ENCODE measurements at regions not wholly inside any gene's neighbourhood (a gene's known extent, or its start where the extent isn't known, plus 50 kb on each side); places are given as distances from the start of the nearest gene placed in this dataset.
"Not testable (repeated sequence)": the region's sequence is repeated elsewhere in the genome, so short reads cannot be mapped to it uniquely, and the experiment has no call there.

DNA sequence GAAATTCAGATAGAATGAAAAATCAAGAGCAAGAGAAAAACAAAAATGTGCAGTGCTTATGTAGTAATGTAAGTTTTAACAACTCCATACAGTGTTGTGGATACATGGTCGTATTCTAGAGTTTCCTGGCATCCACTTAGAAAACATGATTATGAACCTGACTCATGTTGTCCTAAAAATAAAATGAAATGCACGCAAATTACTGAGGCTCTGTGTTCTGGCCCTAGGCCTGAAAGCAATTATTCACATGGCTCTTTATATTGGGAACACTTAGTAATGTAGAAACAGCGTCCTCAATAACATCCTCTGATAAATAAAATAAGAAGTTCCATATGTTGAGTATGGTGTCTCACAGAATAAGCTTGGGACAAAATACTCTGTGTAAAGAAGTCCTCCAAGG, 200.2 kb upstream of the SEMA3E start:
- H3K36me3 ChIP-seq: no peaks in the 10 kb centered on the region
- no peaks in the 10 kb centered on the region for H3K9me3 ChIP-seq
- H3K27me3 ChIP-seq: no peaks in the 10 kb centered on the region
- H3K9ac ChIP-seq (ENCODE audit: low read depth in 2 of 2, low read length in 2 of 2): no peak overlapping the region
- no peak overlapping the region for H3K4me3 ChIP-seq
- intact Hi-C loops (cut with DNase I): no loop called here
- no peak overlapping the region for H3K27ac ChIP-seq
- no peak for DNase-seq
- TF ChIP-seq, protein P1, sequence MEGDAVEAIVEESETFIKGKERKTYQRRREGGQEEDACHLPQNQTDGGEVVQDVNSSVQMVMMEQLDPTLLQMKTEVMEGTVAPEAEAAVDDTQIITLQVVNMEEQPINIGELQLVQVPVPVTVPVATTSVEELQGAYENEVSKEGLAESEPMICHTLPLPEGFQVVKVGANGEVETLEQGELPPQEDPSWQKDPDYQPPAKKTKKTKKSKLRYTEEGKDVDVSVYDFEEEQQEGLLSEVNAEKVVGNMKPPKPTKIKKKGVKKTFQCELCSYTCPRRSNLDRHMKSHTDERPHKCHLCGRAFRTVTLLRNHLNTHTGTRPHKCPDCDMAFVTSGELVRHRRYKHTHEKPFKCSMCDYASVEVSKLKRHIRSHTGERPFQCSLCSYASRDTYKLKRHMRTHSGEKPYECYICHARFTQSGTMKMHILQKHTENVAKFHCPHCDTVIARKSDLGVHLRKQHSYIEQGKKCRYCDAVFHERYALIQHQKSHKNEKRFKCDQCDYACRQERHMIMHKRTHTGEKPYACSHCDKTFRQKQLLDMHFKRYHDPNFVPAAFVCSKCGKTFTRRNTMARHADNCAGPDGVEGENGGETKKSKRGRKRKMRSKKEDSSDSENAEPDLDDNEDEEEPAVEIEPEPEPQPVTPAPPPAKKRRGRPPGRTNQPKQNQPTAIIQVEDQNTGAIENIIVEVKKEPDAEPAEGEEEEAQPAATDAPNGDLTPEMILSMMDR (IDR thresholded peaks at IDR 0.05): no peak
- no peaks in the 10 kb centered on the region for H3K4me1 ChIP-seq

DNA sequence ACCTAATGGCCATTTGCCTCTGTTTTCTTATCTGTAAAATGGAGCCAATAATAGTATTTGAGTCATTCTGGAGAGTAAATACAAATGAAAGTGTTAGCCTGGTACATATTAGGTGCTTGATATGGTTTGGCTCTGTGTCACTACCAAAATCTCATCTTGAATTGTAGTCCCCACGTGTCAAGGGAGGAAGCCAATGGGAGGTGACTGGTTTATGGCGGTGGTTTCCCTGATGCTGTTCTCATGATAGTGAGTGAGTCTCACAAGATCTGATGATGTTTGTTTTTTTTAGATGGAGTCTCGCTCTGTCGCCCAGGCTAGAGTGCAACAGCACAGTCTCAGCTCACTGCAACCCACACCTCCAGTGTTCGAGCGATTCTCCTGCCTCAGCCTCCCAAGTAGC, 194.0 kb upstream of the SEMA3E start:
- no peaks in the 10 kb centered on the region for H3K4me1 ChIP-seq
- H3K9ac ChIP-seq (ENCODE audit: low read depth in 2 of 2, low read length in 2 of 2): no peak overlapping the region
- no peaks in the 10 kb centered on the region for H3K36me3 ChIP-seq
- H3K27me3 ChIP-seq: no peaks in the 10 kb centered on the region
- DNase-seq: no peak
- H3K9me3 ChIP-seq: no peaks in the 10 kb centered on the region
- TF ChIP-seq, protein P1 (IDR thresholded peaks at IDR 0.05): no peak
- H3K4me3 ChIP-seq: no peak overlapping the region
- intact Hi-C loops (cut with DNase I): no loop called here
- no peak overlapping the region for H3K27ac ChIP-seq

DNA sequence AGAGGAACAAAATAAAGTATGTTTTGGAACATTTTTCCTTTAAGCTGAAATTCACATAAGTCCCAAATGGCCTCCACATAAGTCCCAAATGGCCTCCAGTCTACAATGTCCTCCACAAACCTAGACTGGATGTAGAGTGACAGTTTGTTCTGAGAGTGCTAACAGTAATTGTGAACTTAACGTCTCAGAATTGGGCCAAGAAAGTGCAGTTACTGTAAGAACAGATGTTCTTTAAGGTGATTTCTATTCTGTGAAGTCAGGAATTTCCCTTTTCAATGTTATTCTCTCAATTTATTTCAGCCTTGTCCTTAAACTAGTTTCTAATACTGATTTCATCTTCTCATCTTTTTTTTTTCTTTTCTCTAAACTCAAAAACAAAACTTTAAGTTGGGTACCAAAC, 188.7 kb upstream of the SEMA3E start:
- H3K36me3 ChIP-seq: no peaks in the 10 kb centered on the region
- intact Hi-C loops (cut with DNase I): no loop called here
- no peak overlapping the region for H3K4me3 ChIP-seq
- no peak for DNase-seq
- no peaks in the 10 kb centered on the region for H3K9me3 ChIP-seq
- no peaks in the 10 kb centered on the region for H3K4me1 ChIP-seq
- H3K27ac ChIP-seq: no peak overlapping the region
- H3K27me3 ChIP-seq: no peaks in the 10 kb centered on the region
- H3K9ac ChIP-seq (ENCODE audit: low read depth in 2 of 2, low read length in 2 of 2): no peak overlapping the region
- TF ChIP-seq, protein P1 (IDR thresholded peaks at IDR 0.05): no peak

DNA sequence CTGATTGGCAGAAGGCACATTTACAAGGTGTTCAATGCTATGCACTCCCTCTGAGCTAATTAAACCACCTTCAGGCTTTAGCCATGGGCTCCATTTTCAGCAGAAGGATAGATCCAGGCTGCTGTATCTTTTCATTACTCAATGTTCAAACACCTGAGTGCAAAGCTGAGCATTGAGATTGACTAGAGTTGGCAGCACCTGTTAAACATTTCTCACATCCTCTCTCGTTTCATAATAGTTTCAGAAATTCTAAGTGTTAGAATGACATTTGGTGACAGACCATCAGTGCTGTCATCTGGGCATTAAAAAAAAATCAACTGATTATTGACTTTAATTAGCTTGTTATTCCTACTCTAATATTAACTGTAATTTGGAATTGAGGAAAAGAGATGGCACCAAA, 187.1 kb upstream of the SEMA3E start:
- Histone ChIP-seq H3K9ac (ENCODE audit: low read depth in 2 of 2, low read length in 2 of 2) (no peak overlapping the region), H3K27ac (no peak overlapping the region), H3K9me3 (no peaks in the 10 kb centered on the region), H3K4me3 (no peak overlapping the region), H3K4me1 (no peaks in the 10 kb centered on the region), H3K27me3 (no peaks in the 10 kb centered on the region), H3K36me3 (no peaks in the 10 kb centered on the region)
- intact Hi-C loops (cut with DNase I): no loop called here
- TF ChIP-seq, protein P1 (IDR thresholded peaks at IDR 0.05): no peak
- no peak for DNase-seq

DNA sequence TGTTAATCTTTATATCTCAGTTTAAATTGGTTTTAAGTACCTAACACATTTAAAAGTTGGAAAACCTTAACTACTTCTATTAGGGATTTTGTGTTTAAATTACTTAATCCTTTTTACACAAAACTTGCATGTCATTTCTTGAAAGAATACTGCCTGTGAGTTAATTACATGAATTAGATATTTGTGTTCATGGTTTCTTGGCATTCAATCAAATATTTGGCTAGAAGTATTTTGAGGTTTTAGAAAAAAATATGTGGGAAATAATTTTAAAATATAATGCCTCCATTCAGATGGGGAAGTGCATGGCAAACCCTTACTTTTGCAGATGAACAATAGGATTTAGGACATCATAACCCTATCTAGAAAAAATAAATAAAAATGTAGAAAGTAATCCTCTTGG, 186.5 kb upstream of the SEMA3E start:
- Histone ChIP-seq H3K27me3 (no peaks in the 10 kb centered on the region), H3K4me1 (no peaks in the 10 kb centered on the region), H3K36me3 (no peaks in the 10 kb centered on the region), H3K4me3 (no peak overlapping the region), H3K9me3 (no peaks in the 10 kb centered on the region), H3K9ac (ENCODE audit: low read depth in 2 of 2, low read length in 2 of 2) (no peak overlapping the region), H3K27ac (no peak overlapping the region)
- intact Hi-C loops (cut with DNase I): no loop called here
- DNase-seq: no peak
- TF ChIP-seq, protein P1 (IDR thresholded peaks at IDR 0.05): no peak

DNA sequence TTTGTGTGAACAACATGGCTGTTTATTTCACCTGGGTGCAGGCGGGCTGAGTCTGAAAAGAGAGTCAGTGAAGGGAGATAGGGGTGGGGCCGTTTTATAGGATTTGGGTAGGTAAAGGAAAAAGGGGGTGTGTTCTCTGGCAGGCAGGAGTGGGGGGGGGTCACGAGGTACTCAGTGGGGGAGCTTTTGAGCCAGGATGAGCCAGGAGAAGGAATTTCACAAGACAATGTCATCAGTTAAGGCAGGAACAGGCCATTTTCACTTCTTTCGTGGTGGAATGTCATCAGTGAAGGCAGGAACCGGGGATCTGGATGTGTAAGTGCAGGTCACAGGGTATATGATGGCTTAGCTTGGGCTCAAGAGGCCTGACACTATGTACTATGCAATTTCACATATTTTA, 184.8 kb upstream of the SEMA3E start:
- H3K27ac ChIP-seq; DNase-seq; H3K9me3 ChIP-seq; H3K4me3 ChIP-seq; intact Hi-C loops (cut with DNase I); H3K27me3 ChIP-seq; H3K9ac ChIP-seq (ENCODE audit: low read depth in 2 of 2, low read length in 2 of 2); H3K4me1 ChIP-seq; H3K36me3 ChIP-seq: not testable (repeated sequence)
